NOMO-1 treated with dmso at 0.1 percent for 144 hours (cell line): ENCODE measurements at regions not wholly inside any gene's neighbourhood (a gene's known extent, or its start where the extent isn't known, plus 50 kb on each side); places are given as distances from the start of the nearest gene placed in this dataset.

Source experiments
- DNase-seq: peaks from one replicate; lab custom pipeline; 2025; ENCODE audit not compliant: unreplicated experiment; lab: John Stamatoyannopoulos, UW

- DNase-seq, result no peak
Measured at GRCh38 chr11:36870361-36870760, 272.3 kb upstream of the RAG2 start.

GRCh38 chr11:36868380-36868779 is 270.3 kb upstream of the RAG2 start:
- no peak for DNase-seq

- no peak for DNase-seq
Measured at GRCh38 chr11:36865846-36866245, 267.8 kb upstream of the RAG2 start.

- DNase-seq, result no peak
Measured at GRCh38 chr11:36854875-36855274, 256.8 kb upstream of the RAG2 start.

GRCh38 chr11:36848660-36849059 is 250.6 kb upstream of the RAG2 start:
- no peak for DNase-seq

GRCh38 chr11:36840378-36840777 is 242.3 kb upstream of the RAG2 start:
- DNase-seq, result no peak

GRCh38 chr11:36837831-36838437 is 239.9 kb upstream of the RAG2 start:
- DNase-seq, result no peak

- DNase-seq, result no peak
Measured at GRCh38 chr11:36825251-36825650, 227.2 kb upstream of the RAG2 start.

GRCh38 chr11:36824349-36824748 is 226.3 kb upstream of the RAG2 start:
- no peak for DNase-seq

GRCh38 chr11:36822829-36823228 is 224.8 kb upstream of the RAG2 start:
- DNase-seq, result no peak

GRCh38 chr11:36818410-36818809 is 220.4 kb upstream of the RAG2 start:
- DNase-seq, result no peak

GRCh38 chr11:36817336-36817965 is 219.4 kb upstream of the RAG2 start:
- DNase-seq, result no peak

- no peak for DNase-seq
Measured at GRCh38 chr11:36809303-36809702, 211.3 kb upstream of the RAG2 start.

- no peak for DNase-seq
Measured at GRCh38 chr11:36807871-36808270, 209.8 kb upstream of the RAG2 start.

GRCh38 chr11:36803084-36803483 is 205.0 kb upstream of the RAG2 start:
- no peak for DNase-seq

GRCh38 chr11:36792996-36793914 is 195.2 kb upstream of the RAG2 start:
- DNase-seq, result no peak

- DNase-seq, result no peak
Measured at GRCh38 chr11:36791957-36792356, 193.9 kb upstream of the RAG2 start.

GRCh38 chr11:36790526-36790925 is 192.5 kb upstream of the RAG2 start:
- no peak for DNase-seq

- DNase-seq, result no peak
Measured at GRCh38 chr11:36783808-36784207, 185.8 kb upstream of the RAG2 start.

- DNase-seq, result no peak
Measured at GRCh38 chr11:36779791-36780190, 181.8 kb upstream of the RAG2 start.

GRCh38 chr11:36777311-36777710 is 179.3 kb upstream of the RAG2 start:
- DNase-seq, result no peak

GRCh38 chr11:36775756-36776155 is 177.7 kb upstream of the RAG2 start:
- DNase-seq, result no peak
